Gastrocnemius medialis (tissue), 4 donors: ENCODE measurements at regions not wholly inside any gene's neighbourhood (a gene's known extent, or its start where the extent isn't known, plus 50 kb on each side); places are given as distances from the start of the nearest gene placed in this dataset.

Source experiments
- CTCF ChIP-seq, 5 experiments: fragments of 450-650 bp in 3 of 5; fragments of 200-600 bp in 2 of 5; sonication (generic) in 2 of 5; IDR thresholded peaks in 4 of 5; conservative IDR thresholded peaks in 1 of 5; 1 replicate in 4 of 5; 2 replicates in 1 of 5; pipeline ENCODE4 v1.5.1; 2016 to 2019; ENCODE audit warnings: antibody characterized with exemption in 5 of 5, mild to moderate bottlenecking in 3 of 5, moderate library complexity in 3 of 5
- POLR2A ChIP-seq, 2 donors: fragments of 450-650 bp; IDR thresholded peaks; one replicate each; pipeline ENCODE4 v1.6.1; 2017; ENCODE audit warnings: antibody characterized with exemption in 2 of 2, mild to moderate bottlenecking in 2 of 2, moderate library complexity in 2 of 2

- TF ChIP-seq POLR2A (IDR thresholded peaks at IDR 0.05) (no peak), CTCF (IDR thresholded peaks at IDR 0.05 in 4 of 5, conservative IDR thresholded peaks at IDR 0.05 in 1 of 5) (no peak)
Measured at GRCh38 chr5:39674209-39675082, 249.7 kb upstream of the DAB2 start.
